ENCODE measurements at regions not wholly inside any gene's neighbourhood (a gene's known extent, or its start where the extent isn't known, plus 50 kb on each side); places are given as distances from the start of the nearest gene placed in this dataset.

GRCh38 chr11:41842673-41843072 lies 383.2 kb upstream of the LRRC4C start:
- H3K9me3 ChIP-seq: no peaks in the 10 kb centered on the region
- TF ChIP-seq CTCF (IDR thresholded peaks at IDR 0.05): no peak
- H3K27ac ChIP-seq: no peak overlapping the region
- no peaks in the 10 kb centered on the region for H3K36me3 ChIP-seq
- intact Hi-C loops (cut with DNase I): no loop called here
- H3K4me1 ChIP-seq: no peaks in the 10 kb centered on the region
- ATAC-seq (no peak), DNase-seq (no peak)
- no peak overlapping the region for H3K4me3 ChIP-seq
- no peaks in the 10 kb centered on the region for H3K27me3 ChIP-seq

GRCh38 chr11:41845066-41845465 lies 385.6 kb upstream of the LRRC4C start:
- no peak for TF ChIP-seq CTCF (IDR thresholded peaks at IDR 0.05)
- Histone ChIP-seq H3K27ac (no peak overlapping the region), H3K36me3 (no peaks in the 10 kb centered on the region), H3K4me3 (no peak overlapping the region), H3K27me3 (no peaks in the 10 kb centered on the region), H3K9me3 (no peaks in the 10 kb centered on the region), H3K4me1 (no peaks in the 10 kb centered on the region)
- no peak for ATAC-seq
- no peak for DNase-seq
- intact Hi-C loops (cut with DNase I): no loop called here

- no peak for TF ChIP-seq CTCF (IDR thresholded peaks at IDR 0.05)
- Histone ChIP-seq H3K27ac (no peak overlapping the region), H3K9me3 (no peaks in the 10 kb centered on the region), H3K27me3 (no peaks in the 10 kb centered on the region), H3K4me1 (no peaks in the 10 kb centered on the region), H3K4me3 (no peak overlapping the region), H3K36me3 (no peaks in the 10 kb centered on the region)
- DNase-seq: no peak
- no peak for ATAC-seq
- intact Hi-C loops (cut with DNase I): no loop called here
Measured at GRCh38 chr11:41848349-41848748, 388.9 kb upstream of the LRRC4C start.

DNA sequence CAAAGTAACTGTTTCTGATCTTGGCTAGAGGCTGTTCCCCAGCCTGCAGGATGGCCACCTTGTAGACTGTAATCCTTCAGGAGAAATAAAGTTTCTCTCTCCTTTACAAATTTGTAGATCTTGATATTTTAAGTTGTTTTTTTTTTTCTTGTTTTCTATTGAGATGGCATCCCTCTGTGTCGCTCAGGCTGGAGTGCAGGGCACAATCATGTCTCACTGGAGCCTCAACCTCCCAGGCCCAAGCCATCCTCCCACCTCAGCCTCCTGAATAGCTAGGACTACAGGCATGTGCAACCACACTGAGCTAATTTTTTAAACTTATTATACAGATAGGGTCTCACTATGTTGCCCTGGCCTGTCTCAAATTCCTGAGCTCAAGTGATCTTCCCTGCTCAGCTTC lies 389.8 kb upstream of the LRRC4C start:
- intact Hi-C loops (cut with DNase I): no loop called here
- no peak for ATAC-seq
- Histone ChIP-seq H3K9me3 (no peaks in the 10 kb centered on the region), H3K27ac (no peak overlapping the region), H3K4me3 (no peak overlapping the region), H3K4me1 (no peaks in the 10 kb centered on the region), H3K36me3 (no peaks in the 10 kb centered on the region), H3K27me3 (no peaks in the 10 kb centered on the region)
- no peak for TF ChIP-seq CTCF (IDR thresholded peaks at IDR 0.05)
- no peak for DNase-seq

DNA sequence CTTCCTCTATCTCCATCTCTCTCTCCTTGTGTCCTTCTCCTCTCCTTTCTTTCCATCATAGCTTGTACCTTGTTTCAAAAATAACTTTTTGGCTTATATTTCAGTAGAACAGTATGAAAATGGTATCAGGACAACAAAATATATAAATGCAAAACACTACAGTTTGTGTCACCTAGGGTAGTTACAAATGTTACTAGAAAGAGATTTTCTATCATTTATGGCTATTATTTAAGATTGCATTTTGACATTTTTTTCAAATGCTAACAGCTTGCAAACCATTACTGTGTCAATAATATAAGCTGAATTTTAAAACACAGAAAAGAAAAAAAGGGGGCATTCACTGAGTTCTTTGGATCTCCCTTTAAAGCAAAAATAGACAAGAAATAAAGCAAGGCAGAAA lies 392.3 kb upstream of the LRRC4C start:
- no peak for TF ChIP-seq CTCF (IDR thresholded peaks at IDR 0.05)
- H3K4me3 ChIP-seq: no peak overlapping the region
- H3K27ac ChIP-seq: no peak overlapping the region
- intact Hi-C loops (cut with DNase I): no loop called here
- H3K36me3 ChIP-seq: no peaks in the 10 kb centered on the region
- ATAC-seq: no peak
- no peaks in the 10 kb centered on the region for H3K4me1 ChIP-seq
- no peak for DNase-seq
- H3K9me3 ChIP-seq: no peaks in the 10 kb centered on the region
- H3K27me3 ChIP-seq: no peaks in the 10 kb centered on the region

DNA sequence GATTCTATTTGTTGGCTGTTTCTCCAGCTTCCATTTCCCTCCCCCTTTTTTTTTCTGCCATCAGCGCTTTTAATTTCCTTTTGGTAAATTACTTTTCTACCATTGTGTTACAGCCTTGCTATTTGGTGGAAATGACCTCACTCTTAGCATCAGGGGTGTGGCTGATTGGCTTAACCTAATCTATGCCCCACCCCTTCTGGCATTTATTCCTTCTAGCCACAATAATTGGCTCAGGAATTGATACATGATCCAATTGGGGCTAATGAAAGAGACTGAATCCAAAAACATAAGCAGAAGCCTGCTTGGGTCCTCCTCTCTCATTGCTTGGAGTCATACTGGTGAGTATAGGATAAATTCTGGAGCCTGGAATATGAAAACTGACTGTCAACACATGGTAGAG lies 402.4 kb upstream of the LRRC4C start:
- H3K9me3 ChIP-seq: no peaks in the 10 kb centered on the region
- no peaks in the 10 kb centered on the region for H3K4me1 ChIP-seq
- H3K4me3 ChIP-seq: no peak overlapping the region
- H3K36me3 ChIP-seq: no peaks in the 10 kb centered on the region
- no peak overlapping the region for H3K27ac ChIP-seq
- no peak for TF ChIP-seq CTCF (IDR thresholded peaks at IDR 0.05)
- intact Hi-C loops (cut with DNase I): no loop called here
- no peak for DNase-seq
- H3K27me3 ChIP-seq: no peaks in the 10 kb centered on the region
- ATAC-seq: no peak

Data from upper lobe of right lung (tissue), 1 donor.